Caco-2 (cell line): ENCODE measurements at regions not wholly inside any gene's neighbourhood (a gene's known extent, or its start where the extent isn't known, plus 50 kb on each side); places are given as distances from the start of the nearest gene placed in this dataset.

Experiments
- BruUV-seq: library from RNA; stranded (reverse); fragments of 400-500 nt; replicated peaks from 2 replicates; lab custom pipeline; 2021; lab: Mats Ljungman, UMichigan
- CTCF ChIA-PET: fragments of 300-600 bp; sonication (Branson Sonifier 250); formaldehyde crosslinking; loops from one replicate; lab custom pipeline; 2022; ENCODE audit warnings: antibody characterized with exemption; lab: Charles Lee
- POLR2A ChIA-PET: fragments of 300-600 bp; sonication (Branson Sonifier 250); formaldehyde crosslinking; loops from one replicate; lab custom pipeline; 2022; ENCODE audit warnings: antibody characterized with exemption; lab: Charles Lee
- DNase-seq, 2 experiments: peaks; one replicate each; pipeline versions ENCODE4 v3.0.0 to v3.0.0-alpha.2; 2020 to 2022
- H3K27me3 ChIP-seq: replicated peaks from 2 replicates; pipeline ENCODE4 v1.6.0; 2011; ENCODE audit warnings: low read length; ENCODE audit not compliant: control insufficient read depth, insufficient read depth
- H3K36me3 ChIP-seq: 2 replicates; pipeline ENCODE4 v1.5.1; 2011; ENCODE audit warnings: low read length; ENCODE audit not compliant: control insufficient read depth, insufficient read depth
- H3K4me1 ChIP-seq: fragments of 250-450 bp; sonication (Bioruptor Pico); 2 replicates; pipeline ENCODE4 v1.5.1; 2020; ENCODE audit warnings: mild to moderate bottlenecking
- H3K4me3 ChIP-seq: 2 replicates; pipeline ENCODE4 v1.5.1; 2011; ENCODE audit warnings: low read depth, mild to moderate bottlenecking, control low read depth, low read length
- H3K9me3 ChIP-seq: fragments of 250-450 bp; sonication (Bioruptor Pico); 2 replicates; pipeline ENCODE4 v1.5.1; 2020; ENCODE audit warnings: mild to moderate bottlenecking, moderate library complexity
- H3K27ac Mint-ChIP-seq: one replicate; pipeline ENCODE4 v1.8.0; 2022; ENCODE audit warnings: mixed read lengths; ENCODE audit not compliant: unreplicated experiment
- H3K27me3 Mint-ChIP-seq: one replicate; pipeline ENCODE4 v1.8.0; 2022; ENCODE audit warnings: mixed read lengths; ENCODE audit not compliant: insufficient read depth, unreplicated experiment
- H3K36me3 Mint-ChIP-seq: one replicate; pipeline ENCODE4 v1.8.0; 2022; ENCODE audit warnings: mild to moderate bottlenecking, mixed read lengths; ENCODE audit not compliant: insufficient read depth, unreplicated experiment
- H3K4me1 Mint-ChIP-seq: one replicate; pipeline ENCODE4 v1.8.0; 2022; ENCODE audit warnings: low read depth, mixed read lengths; ENCODE audit not compliant: unreplicated experiment
- H3K4me3 Mint-ChIP-seq: one replicate; pipeline ENCODE4 v1.8.0; 2022; ENCODE audit warnings: mild to moderate bottlenecking, moderate library complexity, mixed read lengths; ENCODE audit not compliant: unreplicated experiment
- H3K9me3 Mint-ChIP-seq: one replicate; pipeline ENCODE4 v1.8.0; 2022; ENCODE audit warnings: mixed read lengths; ENCODE audit not compliant: unreplicated experiment
- CTCF ChIP-seq, 2 experiments: fragments of 200-600 bp in 1 of 2; IDR thresholded peaks; 1 replicate in 1 of 2; 2 replicates in 1 of 2; pipeline versions ENCODE4 v1.5.1 to v1.8.0; 2011 to 2022; ENCODE audit warnings: antibody characterized with exemption in 1 of 2, control low read depth in 1 of 2, inconsistent platforms in 1 of 2, low read depth in 1 of 2, low read length in 1 of 2, mild to moderate bottlenecking in 1 of 2, moderate library complexity in 1 of 2; ENCODE audit not compliant: insufficient read depth in 1 of 2, severe bottlenecking in 1 of 2, unreplicated experiment in 1 of 2
- intact Hi-C: fragments of 100-400 bp; cut with micrococcal nuclease; formaldehyde crosslinking; loops from one replicate; pipeline ENCODE4 v1.10.0; 2022; ENCODE audit not compliant: unreplicated experiment

DNA sequence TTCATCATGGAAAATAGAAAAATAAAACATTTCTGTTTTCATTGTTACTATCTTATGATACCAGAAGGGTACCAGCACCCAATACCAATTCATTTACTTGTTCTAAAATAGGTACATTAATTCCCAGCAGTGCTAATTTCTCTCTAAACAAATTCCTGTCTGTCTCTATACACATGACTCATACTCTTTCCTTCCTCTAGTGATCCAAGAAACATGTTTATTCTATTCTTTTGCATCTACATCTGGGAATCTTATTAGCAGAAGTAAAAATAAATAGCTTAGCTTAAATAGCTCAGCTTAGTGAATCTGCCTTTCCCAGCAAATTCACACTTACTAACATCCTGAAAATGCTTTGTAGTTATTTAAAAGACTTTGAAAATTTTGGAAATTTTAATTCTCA, 84.5 kb upstream of the MAPRE2 start:
- H3K9me3 ChIP-seq: no peaks in the 10 kb centered on the region
- TF ChIP-seq CTCF (IDR thresholded peaks at IDR 0.05; ENCODE audit: insufficient read depth in 1 of 2, low read depth in 1 of 2, low read length in 1 of 2, severe bottlenecking in 1 of 2, unreplicated experiment in 1 of 2): no peak
- no peaks in the 10 kb centered on the region for H3K9me3 Mint-ChIP-seq
- H3K4me3 Mint-ChIP-seq: no peak overlapping the region
- DNase-seq: no peak
- intact Hi-C loops: loop anchor here (5.0 kb wide), 1 partner anchor 44 kb away; no protein-coding TSS in a partner anchor
- no peaks in the 10 kb centered on the region for H3K27me3 ChIP-seq
- H3K27ac Mint-ChIP-seq: no peak overlapping the region
- ChIA-PET POLR2A (no interaction called here), CTCF (no interaction called here)
- H3K36me3 Mint-ChIP-seq: no peaks in the 10 kb centered on the region
- no peaks in the 10 kb centered on the region for H3K27me3 Mint-ChIP-seq
- no peaks in the 10 kb centered on the region for H3K36me3 ChIP-seq
- peaks cover 27% of the 10 kb centered on the region for H3K4me1 ChIP-seq
- H3K4me3 ChIP-seq: no peak overlapping the region
- peaks cover 20% of the 10 kb centered on the region for H3K4me1 Mint-ChIP-seq
- BruUV-seq: no TSS peak

GRCh38 chr18:34957119-34957863, 83.9 kb upstream of the MAPRE2 start:
- no peaks in the 10 kb centered on the region for H3K27me3 Mint-ChIP-seq
- ChIA-PET CTCF (no interaction called here), POLR2A (no interaction called here)
- H3K9me3 ChIP-seq: no peaks in the 10 kb centered on the region
- no peak overlapping the region for H3K27ac Mint-ChIP-seq
- no peaks in the 10 kb centered on the region for H3K27me3 ChIP-seq
- H3K36me3 ChIP-seq: no peaks in the 10 kb centered on the region
- intact Hi-C loops: loop anchor here (5.0 kb wide), 1 partner anchor 45 kb away; no protein-coding TSS in a partner anchor
- peaks cover 20% of the 10 kb centered on the region for H3K4me1 Mint-ChIP-seq
- H3K4me3 ChIP-seq: no peak overlapping the region
- H3K36me3 Mint-ChIP-seq: no peaks in the 10 kb centered on the region
- no peak for TF ChIP-seq CTCF (IDR thresholded peaks at IDR 0.05; ENCODE audit: insufficient read depth in 1 of 2, low read depth in 1 of 2, low read length in 1 of 2, severe bottlenecking in 1 of 2, unreplicated experiment in 1 of 2)
- no peak for DNase-seq
- H3K4me3 Mint-ChIP-seq: no peak overlapping the region
- no TSS peak for BruUV-seq
- peaks cover 27% of the 10 kb centered on the region for H3K4me1 ChIP-seq
- H3K9me3 Mint-ChIP-seq: no peaks in the 10 kb centered on the region

- Mint-ChIP-seq H3K27me3 (no peaks in the 10 kb centered on the region), H3K4me3 (no peak overlapping the region), H3K27ac (no peak overlapping the region), H3K4me1 (peaks cover 20% of the 10 kb centered on the region), H3K36me3 (no peaks in the 10 kb centered on the region), H3K9me3 (no peaks in the 10 kb centered on the region)
- DNase-seq: no peak
- CTCF ChIA-PET: no interaction called here
- no peaks in the 10 kb centered on the region for H3K9me3 ChIP-seq
- BruUV-seq: no TSS peak
- no peak for TF ChIP-seq CTCF (IDR thresholded peaks at IDR 0.05; ENCODE audit: insufficient read depth in 1 of 2, low read depth in 1 of 2, low read length in 1 of 2, severe bottlenecking in 1 of 2, unreplicated experiment in 1 of 2)
- no peak overlapping the region for H3K4me3 ChIP-seq
- intact Hi-C loops: loop anchor here (5.0 kb wide), 1 partner anchor 46 kb away; no protein-coding TSS in a partner anchor
- H3K36me3 ChIP-seq: no peaks in the 10 kb centered on the region
- POLR2A ChIA-PET: no interaction called here
- no peaks in the 10 kb centered on the region for H3K27me3 ChIP-seq
- H3K4me1 ChIP-seq: peaks cover 27% of the 10 kb centered on the region
Observed at GRCh38 chr18:34957864-34958259, 83.4 kb upstream of the MAPRE2 start.
